ENCODE measurements at regions not wholly inside any gene's neighbourhood (a gene's known extent, or its start where the extent isn't known, plus 50 kb on each side); places are given as distances from the start of the nearest gene placed in this dataset.

- no peak for DNase-seq
These were observed 359.4 kb upstream of the FOXG1 start for GRCh38 chr14:28407031-28407825.

DNA sequence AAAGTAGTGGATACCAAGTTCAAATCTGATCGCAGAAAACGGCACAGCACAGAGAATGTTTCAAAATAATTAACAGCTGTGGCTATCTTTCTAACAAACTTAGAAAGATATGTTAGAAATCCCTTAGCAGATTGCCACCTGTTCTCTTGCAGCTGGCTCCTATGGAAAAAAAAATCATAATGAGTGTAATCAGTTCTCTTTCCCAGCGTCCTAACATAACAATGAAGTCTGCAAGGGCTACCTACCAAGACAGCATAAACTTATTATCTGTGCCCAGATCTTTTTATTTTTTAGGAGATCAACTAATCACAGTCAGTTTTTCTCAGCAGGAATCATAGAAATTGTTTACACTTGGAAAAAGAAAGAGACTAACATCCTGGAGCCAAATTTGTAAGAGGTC is 358.6 kb upstream of the FOXG1 start:
- DNase-seq: no peak

DNA sequence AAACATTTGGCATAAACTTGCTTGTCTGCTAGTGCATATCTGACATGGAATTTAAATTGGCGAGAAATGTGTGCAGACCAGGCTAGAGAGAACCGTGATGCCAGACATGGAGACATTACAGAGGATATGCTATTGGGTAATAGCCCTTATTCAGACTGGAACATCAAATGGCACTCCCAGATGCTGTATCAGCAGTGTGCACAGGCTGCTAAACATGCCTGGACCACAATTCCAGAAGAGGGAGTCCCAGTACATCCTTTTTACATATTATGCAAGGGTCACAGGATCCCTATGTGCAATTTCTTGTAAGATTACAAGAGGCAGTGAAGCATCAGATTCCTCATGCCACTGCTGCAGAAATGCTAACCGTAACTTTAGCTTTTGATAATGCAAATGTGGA is 354.5 kb upstream of the FOXG1 start:
- DNase-seq: no peak

DNA sequence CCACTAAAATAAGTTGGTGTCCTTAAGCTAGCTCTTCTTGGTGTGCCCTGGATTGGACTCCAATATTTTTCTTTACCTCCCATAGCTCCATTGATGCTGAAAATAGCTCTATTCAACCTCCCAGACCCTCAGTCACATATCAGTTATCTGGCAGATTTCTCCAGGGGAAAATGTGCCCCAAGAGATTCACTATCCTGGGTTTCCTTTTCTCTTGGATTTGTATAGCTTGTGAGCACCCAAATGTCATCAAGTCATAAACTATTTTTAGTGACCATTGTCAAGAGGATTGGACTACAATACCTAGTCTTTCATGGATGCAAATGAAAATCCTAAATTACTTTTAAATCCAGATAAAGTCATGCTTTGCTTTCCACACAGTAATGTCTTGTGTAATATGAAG is 339.6 kb upstream of the FOXG1 start:
- no peak for DNase-seq

DNA sequence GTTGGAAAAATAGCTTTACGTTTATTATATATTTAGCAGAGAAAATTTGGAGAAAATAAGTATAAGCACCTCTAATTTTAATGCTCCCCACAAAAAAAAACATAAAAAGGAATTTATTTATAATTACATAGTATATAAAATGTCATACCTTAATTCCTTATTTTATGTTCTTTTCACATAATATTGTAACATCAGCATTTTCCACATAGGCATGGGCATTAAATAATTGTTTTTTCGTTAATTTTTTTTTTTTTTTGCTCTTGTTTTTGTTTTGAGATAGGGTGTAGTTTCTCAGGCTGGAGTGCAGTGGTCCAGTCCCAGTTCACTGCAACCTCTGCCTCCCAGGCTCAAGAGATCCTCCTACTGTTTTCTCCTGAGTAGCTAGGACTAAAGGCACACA is 329.8 kb upstream of the FOXG1 start:
- DNase-seq: no peak

GRCh38 chr14:28461389-28461788 is 305.2 kb upstream of the FOXG1 start:
- DNase-seq: no peak

GRCh38 chr14:28467611-28468010 is 299.0 kb upstream of the FOXG1 start:
- DNase-seq: no peak

GRCh38 chr14:28468191-28469151 is 298.1 kb upstream of the FOXG1 start:
- DNase-seq: no peak

DNA sequence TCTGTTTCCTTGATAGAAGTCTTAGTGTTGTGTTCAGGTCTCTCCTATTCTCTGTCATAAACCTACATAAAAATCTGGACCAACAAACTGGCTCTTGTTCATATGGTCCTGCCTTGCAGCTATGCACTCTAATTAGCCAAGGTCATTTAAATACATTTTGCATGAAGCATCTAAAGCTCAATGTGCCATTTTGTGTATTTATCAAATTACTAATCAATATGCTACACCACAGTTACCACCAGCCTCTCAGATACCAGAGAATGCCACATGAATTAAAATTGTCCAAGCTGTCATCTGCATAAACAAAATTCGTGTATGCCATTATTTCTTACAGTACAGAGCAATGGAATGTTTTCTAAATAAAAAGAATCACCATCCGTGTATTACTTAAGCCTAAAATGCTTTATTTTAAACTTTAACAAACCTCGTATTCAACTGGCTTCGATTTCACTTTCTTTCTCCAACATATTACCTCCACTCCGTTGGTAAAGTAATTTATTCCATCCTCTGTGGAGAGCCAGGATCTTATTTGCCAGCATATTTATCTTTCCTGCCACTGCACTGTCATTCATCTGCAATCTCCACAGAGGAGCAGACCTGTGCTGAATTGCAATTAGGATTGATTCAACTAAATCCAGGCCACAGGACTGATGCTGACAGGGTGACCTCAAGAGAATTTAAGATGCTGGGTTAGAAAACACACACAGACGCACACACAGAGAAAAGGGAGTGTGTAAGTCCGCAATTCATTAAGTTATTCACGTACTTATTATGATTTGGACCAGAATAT is 284.1 kb upstream of the FOXG1 start:
- no peak for DNase-seq

DNA sequence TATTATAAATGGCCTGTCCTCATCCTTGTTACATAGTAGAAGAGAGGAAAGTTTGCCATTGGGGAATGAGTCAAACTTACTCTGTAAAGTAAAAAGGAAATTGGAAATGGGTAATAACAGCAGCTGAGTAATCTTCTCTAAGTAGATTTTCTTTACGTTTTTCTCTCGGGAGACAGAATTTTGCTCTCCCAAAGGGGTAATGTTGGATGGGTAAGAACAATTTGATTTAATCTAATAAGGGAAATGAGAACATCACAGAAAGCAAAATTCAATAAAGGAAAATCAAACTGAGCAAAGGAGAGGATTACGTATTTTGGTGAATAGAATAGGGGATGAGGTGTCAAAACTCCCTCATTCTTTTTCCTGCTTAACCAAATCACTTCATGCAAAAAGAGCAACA is 283.1 kb upstream of the FOXG1 start:
- no peak for DNase-seq

DNA sequence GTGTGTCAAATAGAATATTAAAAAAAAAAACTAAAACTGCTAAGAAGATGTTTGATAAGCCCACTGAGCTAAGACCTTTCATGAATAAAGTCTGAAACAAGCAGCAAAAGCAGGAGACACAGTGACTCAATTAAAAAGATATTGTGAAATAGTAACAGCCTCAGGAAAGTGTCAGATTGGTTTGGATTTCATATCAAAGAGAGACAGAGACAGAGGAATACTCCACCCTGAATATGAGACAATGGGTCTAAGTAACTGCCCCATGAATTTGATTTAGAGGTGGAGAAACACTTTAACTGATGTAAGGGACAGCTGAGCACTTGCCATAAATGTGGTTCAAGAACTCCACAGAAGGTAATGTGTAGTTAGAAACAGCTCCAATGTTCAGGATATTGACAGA is 277.9 kb upstream of the FOXG1 start:
- DNase-seq: no peak

GRCh38 chr14:28493516-28493915 is 273.1 kb upstream of the FOXG1 start:
- DNase-seq: no peak

GRCh38 chr14:28494196-28494595 is 272.4 kb upstream of the FOXG1 start:
- DNase-seq: no peak

DNA sequence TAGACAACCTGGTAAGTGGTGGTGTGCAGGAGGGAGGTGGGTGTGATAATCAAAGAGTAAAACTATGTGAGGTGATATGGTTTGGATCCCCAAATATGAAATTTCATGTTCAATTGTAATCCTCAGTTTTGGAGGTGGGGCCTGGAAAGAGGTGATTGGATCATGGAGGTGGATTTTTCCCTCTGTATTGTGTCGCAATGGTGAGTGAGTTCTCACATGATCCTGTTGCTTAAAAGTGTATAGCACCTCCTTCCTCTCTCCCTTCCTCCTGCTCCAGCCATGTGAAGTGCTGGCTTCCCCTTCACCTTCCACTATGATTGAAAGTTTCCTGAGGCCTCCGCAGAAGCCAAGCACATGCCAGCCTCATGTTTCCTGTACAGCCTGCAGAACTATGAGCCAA is 270.2 kb upstream of the FOXG1 start:
- no peak for DNase-seq

GRCh38 chr14:28502517-28502916 is 264.1 kb upstream of the FOXG1 start:
- DNase-seq: no peak

- DNase-seq: peak; percentile 79
These were observed 251.0 kb upstream of the FOXG1 start for GRCh38 chr14:28515571-28515970.

- DNase-seq: no peak
These were observed 229.7 kb upstream of the FOXG1 start for GRCh38 chr14:28536889-28537288.

DNA sequence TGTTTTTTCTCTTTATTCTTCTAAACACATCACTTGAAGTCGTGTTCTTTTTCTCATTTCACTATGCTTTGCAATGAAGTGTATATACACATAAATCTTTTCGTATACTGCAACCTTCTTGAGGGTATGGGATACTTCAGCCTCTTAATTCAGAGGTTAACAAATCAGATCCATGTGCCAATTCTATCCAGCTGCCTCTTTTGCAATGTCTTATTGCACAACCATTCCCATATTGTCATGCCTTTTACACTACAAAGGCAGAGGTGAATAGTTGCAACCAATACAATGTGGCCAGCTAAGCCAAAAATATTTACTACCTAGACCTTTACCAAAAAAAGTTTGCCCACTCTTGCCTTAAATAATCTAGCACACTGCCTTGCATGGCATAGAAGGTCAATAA is 224.5 kb upstream of the FOXG1 start:
- no peak for DNase-seq

DNA sequence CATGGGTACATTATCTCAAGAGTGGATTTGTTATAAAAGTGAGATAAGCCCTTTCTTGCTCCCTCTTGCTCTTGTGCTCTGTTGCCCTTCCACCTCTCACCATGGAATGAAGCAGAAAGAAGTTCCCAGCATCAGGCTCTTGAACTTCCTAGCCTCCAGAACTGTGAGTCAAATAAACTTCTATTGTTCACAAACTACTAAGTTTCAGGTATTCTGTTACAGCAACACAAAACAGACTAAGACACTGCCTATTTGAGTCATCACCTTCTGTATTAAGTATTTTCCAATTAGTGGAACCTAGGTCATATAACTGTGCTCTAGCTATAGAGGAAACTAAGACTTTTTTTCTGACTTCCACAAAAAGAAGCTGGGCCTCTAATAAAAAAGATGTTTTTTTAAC is 201.2 kb upstream of the FOXG1 start:
- DNase-seq: no peak

- DNase-seq: no peak
These were observed 196.2 kb upstream of the FOXG1 start for GRCh38 chr14:28570391-28570790.

- DNase-seq: no peak
These were observed 195.0 kb upstream of the FOXG1 start for GRCh38 chr14:28571636-28572035.

DNA sequence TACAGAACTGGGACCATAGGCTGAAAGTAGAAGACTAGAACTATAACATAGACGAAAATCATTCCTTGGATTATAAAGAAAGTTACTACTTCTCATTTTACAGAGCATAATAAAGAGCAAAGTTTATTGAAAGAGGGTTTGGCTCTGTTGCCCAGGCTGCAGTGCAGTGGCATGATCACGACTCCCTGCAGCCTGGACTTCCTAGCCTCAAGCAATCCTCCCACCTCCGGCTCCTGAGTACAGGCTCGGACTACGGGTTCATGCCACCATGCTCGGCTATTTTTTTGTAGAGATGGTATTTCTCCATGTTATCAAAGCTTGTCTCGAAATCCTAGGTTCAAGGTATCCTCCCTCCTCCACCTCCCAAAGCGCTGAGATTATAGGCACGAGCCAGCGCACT is 190.1 kb upstream of the FOXG1 start:
- no peak for DNase-seq

- no peak for DNase-seq
These were observed 189.4 kb upstream of the FOXG1 start for GRCh38 chr14:28577187-28577586.
